Neural progenitor cell (in vitro differentiated cells): ENCODE measurements at regions not wholly inside any gene's neighbourhood (a gene's known extent, or its start where the extent isn't known, plus 50 kb on each side); places are given as distances from the start of the nearest gene placed in this dataset.
A peak's percentile ranks its signal among the peaks of the same experiment; 100 is the strongest.

ENCODE experiments used
- DNase-seq: peaks from one replicate; pipeline ENCODE4 v3.0.0-alpha.2; 2016; ENCODE audit warnings: low spot score
- H2AFZ ChIP-seq: fragments of 200-600 bp; sonication (generic); replicated peaks from 2 replicates; pipeline ENCODE4 v1.6.1; 2016; ENCODE audit warnings: antibody characterized with exemption
- H3F3A ChIP-seq: fragments of 200-600 bp; sonication (generic); 2 replicates; pipeline ENCODE4 v1.6.1; 2016; ENCODE audit warnings: antibody characterized with exemption, low read depth
- H3K27ac ChIP-seq: fragments of 200-600 bp; sonication (generic); 2 replicates; pipeline ENCODE4 v1.5.1; 2016; ENCODE audit warnings: mild to moderate bottlenecking
- H3K27me3 ChIP-seq: fragments of 200-600 bp; sonication (generic); 2 replicates; pipeline ENCODE4 v1.6.1; 2016; ENCODE audit warnings: mild to moderate bottlenecking, moderate library complexity
- H3K36me3 ChIP-seq: fragments of 200-600 bp; sonication (generic); 2 replicates; pipeline ENCODE4 v1.5.1; 2016
- H3K4me1 ChIP-seq: fragments of 200-600 bp; sonication (generic); 2 replicates; pipeline ENCODE4 v1.6.1; 2016; ENCODE audit warnings: mixed run types
- H3K4me2 ChIP-seq: fragments of 200-600 bp; sonication (generic); 2 replicates; pipeline ENCODE4 v1.6.1; 2016
- H3K4me3 ChIP-seq: fragments of 200-600 bp; sonication (generic); 2 replicates; pipeline ENCODE4 v1.5.1; 2016
- H3K79me2 ChIP-seq: fragments of 200-600 bp; sonication (generic); 2 replicates; pipeline ENCODE4 v1.6.1; 2016; ENCODE audit warnings: low read depth
- H3K9ac ChIP-seq: fragments of 200-600 bp; sonication (generic); 2 replicates; pipeline ENCODE4 v1.6.1; 2016
- H3K9me3 ChIP-seq: fragments of 200-600 bp; sonication (generic); 2 replicates; pipeline ENCODE4 v1.5.1; 2016; ENCODE audit warnings: low read depth
- H4K20me1 ChIP-seq: fragments of 200-600 bp; sonication (generic); 2 replicates; pipeline ENCODE4 v1.6.1; 2016; ENCODE audit warnings: low read depth
- H3K27ac Mint-ChIP-seq: 3 replicates; pipeline ENCODE4 v1.8.0; 2021; ENCODE audit warnings: mixed read lengths
- H3K27me3 Mint-ChIP-seq: 2 replicates; pipeline ENCODE4 v1.8.0; 2022; ENCODE audit warnings: low read depth, mild to moderate bottlenecking, inconsistent platforms, moderate library complexity, mixed read lengths; ENCODE audit not compliant: insufficient read depth
- H3K36me3 Mint-ChIP-seq: 3 replicates; pipeline ENCODE4 v1.8.0; 2021; ENCODE audit warnings: mixed read lengths
- H3K4me1 Mint-ChIP-seq: 3 replicates; pipeline ENCODE4 v1.8.0; 2021; ENCODE audit warnings: mixed read lengths
- H3K4me3 Mint-ChIP-seq: 3 replicates; pipeline ENCODE4 v1.8.0; 2021; ENCODE audit warnings: mild to moderate bottlenecking, moderate library complexity, mixed read lengths
- H3K9me3 Mint-ChIP-seq: 3 replicates; pipeline ENCODE4 v1.8.0; 2020; ENCODE audit warnings: mixed read lengths
- CTCF ChIP-seq: fragments of 200-600 bp; sonication (generic); IDR thresholded peaks from 2 replicates; pipeline ENCODE4 v1.5.1; 2017; ENCODE audit warnings: antibody characterized with exemption, mild to moderate bottlenecking
- EZH2 ChIP-seq: fragments of 200-600 bp; sonication (generic); IDR thresholded peaks from 2 replicates; pipeline ENCODE4 v1.6.1; 2017; ENCODE audit warnings: antibody characterized with exemption, mild to moderate bottlenecking, moderate library complexity
- EZH2phosphoT487 ChIP-seq: fragments of 200-600 bp; sonication (generic); IDR thresholded peaks from 2 replicates; pipeline ENCODE4 v1.6.1; 2017; ENCODE audit warnings: antibody characterized with exemption

- no peak overlapping the region for H3K9ac ChIP-seq
- no peaks in the 10 kb centered on the region for H3K9me3 Mint-ChIP-seq
- H4K20me1 ChIP-seq, result no peaks in the 10 kb centered on the region
- no peak overlapping the region for H3K27ac ChIP-seq
- peaks cover 23% of the 10 kb centered on the region for H3K27me3 Mint-ChIP-seq
- no peak overlapping the region for H3K27ac Mint-ChIP-seq
- DNase-seq, result peak; percentile 93
- H3K79me2 ChIP-seq, result peaks cover 26% of the 10 kb centered on the region
- peaks cover 39% of the 10 kb centered on the region for H3F3A ChIP-seq
- TF ChIP-seq CTCF, result no peak
- no peak for TF ChIP-seq EZH2phosphoT487
- TF ChIP-seq EZH2, result no peak
- H3K27me3 ChIP-seq, result peaks cover 31% of the 10 kb centered on the region
- H3K36me3 ChIP-seq, result no peaks in the 10 kb centered on the region
- peak overlapping the region; percentile 98 for H2AFZ ChIP-seq
- peaks cover 25% of the 10 kb centered on the region for H3K4me1 Mint-ChIP-seq
- peak overlapping the region; percentile 86 for H3K4me2 ChIP-seq
- H3K4me3 Mint-ChIP-seq, result peak overlapping the region; percentile 75
- no peaks in the 10 kb centered on the region for H3K36me3 Mint-ChIP-seq
- no peaks in the 10 kb centered on the region for H3K9me3 ChIP-seq
- H3K4me3 ChIP-seq, result peak overlapping the region; percentile 76
- peaks cover 19% of the 10 kb centered on the region for H3K4me1 ChIP-seq
Observed at GRCh38 chr3:11719406-11720303, 75.9 kb upstream of the VGLL4 start.

GRCh38 chr3:11718637-11719405 is 75.1 kb upstream of the VGLL4 start:
- peak overlapping the region; percentile 98 for H2AFZ ChIP-seq
- DNase-seq, result peak; percentile 25
- Mint-ChIP-seq H3K9me3 (no peaks in the 10 kb centered on the region), H3K4me3 (peak overlapping the region; percentile 96), H3K36me3 (no peaks in the 10 kb centered on the region), H3K27me3 (peaks cover 21% of the 10 kb centered on the region), H3K4me1 (peaks cover 25% of the 10 kb centered on the region), H3K27ac (peak overlapping the region; percentile 62)
- peak overlapping the region; percentile 76 for H3K4me3 ChIP-seq
- H3K79me2 ChIP-seq, result peaks cover 34% of the 10 kb centered on the region
- no peaks in the 10 kb centered on the region for H3K36me3 ChIP-seq
- H3F3A ChIP-seq, result peaks cover 39% of the 10 kb centered on the region
- H4K20me1 ChIP-seq, result no peaks in the 10 kb centered on the region
- H3K27me3 ChIP-seq, result peaks cover 26% of the 10 kb centered on the region
- peaks cover 19% of the 10 kb centered on the region for H3K4me1 ChIP-seq
- H3K27ac ChIP-seq, result no peak overlapping the region
- H3K4me2 ChIP-seq, result peak overlapping the region; percentile 86
- no peaks in the 10 kb centered on the region for H3K9me3 ChIP-seq
- H3K9ac ChIP-seq, result no peak overlapping the region
- TF ChIP-seq EZH2phosphoT487 (no peak), EZH2 (no peak), CTCF (no peak)

- peak; percentile 41 for DNase-seq
- H3K36me3 Mint-ChIP-seq, result no peaks in the 10 kb centered on the region
- H2AFZ ChIP-seq, result no peak overlapping the region
- no peaks in the 10 kb centered on the region for H3K9me3 ChIP-seq
- no peak overlapping the region for H3K27ac ChIP-seq
- no peaks in the 10 kb centered on the region for H3K36me3 ChIP-seq
- H3K27me3 Mint-ChIP-seq, result peaks cover 21% of the 10 kb centered on the region
- H3K4me3 ChIP-seq, result peak overlapping the region; percentile 76
- H3K9me3 Mint-ChIP-seq, result no peaks in the 10 kb centered on the region
- TF ChIP-seq EZH2 (no peak), EZH2phosphoT487 (no peak), CTCF (no peak)
- peaks cover 19% of the 10 kb centered on the region for H3K4me1 ChIP-seq
- no peak overlapping the region for H3K9ac ChIP-seq
- peak overlapping the region; percentile 96 for H3K4me3 Mint-ChIP-seq
- peaks cover 25% of the 10 kb centered on the region for H3K4me1 Mint-ChIP-seq
- peak overlapping the region; percentile 86 for H3K4me2 ChIP-seq
- peaks cover 36% of the 10 kb centered on the region for H3K79me2 ChIP-seq
- peaks cover 26% of the 10 kb centered on the region for H3K27me3 ChIP-seq
- H3K27ac Mint-ChIP-seq, result no peak overlapping the region
- H4K20me1 ChIP-seq, result no peaks in the 10 kb centered on the region
- H3F3A ChIP-seq, result peaks cover 39% of the 10 kb centered on the region
Observed at GRCh38 chr3:11717768-11718636, 74.3 kb upstream of the VGLL4 start.
